Epithelial cell of esophagus (primary cell): ENCODE measurements at regions not wholly inside any gene's neighbourhood (a gene's known extent, or its start where the extent isn't known, plus 50 kb on each side); places are given as distances from the start of the nearest gene placed in this dataset.
A peak's percentile ranks its signal among the peaks of the same experiment; 100 is the strongest.

Source experiments
- DNase-seq: peaks from one replicate; pipeline ENCODE4 v3.0.0; 2010; ENCODE audit warnings: low read depth
- H3K4me3 ChIP-seq: 2 replicates; pipeline ENCODE4 v1.5.1; 2011; ENCODE audit warnings: mild to moderate bottlenecking, low read length, control low read depth
- TF ChIP-seq, protein P1 (sequence below): IDR thresholded peaks from 2 replicates; pipeline ENCODE4 v1.5.1; 2011; ENCODE audit warnings: low read depth, mild to moderate bottlenecking, low read length, control low read depth, inconsistent platforms; ENCODE audit not compliant: insufficient read depth; ENCODE audit errors: missing control alignments

DNA sequence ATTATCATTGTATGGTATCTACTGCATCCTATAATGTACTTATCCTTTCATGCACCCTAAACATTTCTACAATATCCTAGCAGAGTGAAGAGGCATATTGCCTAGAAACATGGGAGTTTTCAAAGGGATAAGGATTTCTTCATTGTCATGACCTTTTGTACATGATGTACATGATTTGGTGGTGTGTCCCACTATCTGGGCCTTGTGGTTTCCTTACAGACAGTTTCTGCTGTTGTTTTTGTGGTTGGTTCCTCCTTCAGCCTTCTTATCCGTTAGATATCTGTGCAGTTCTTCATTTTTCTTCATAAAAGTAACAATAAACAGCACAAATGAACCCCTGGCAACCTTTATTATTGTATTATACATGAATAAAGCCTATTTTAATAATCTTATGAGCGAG lies 70.4 kb upstream of the BACH1 start:
- no peak overlapping the region for H3K4me3 ChIP-seq
- TF ChIP-seq, protein P1, sequence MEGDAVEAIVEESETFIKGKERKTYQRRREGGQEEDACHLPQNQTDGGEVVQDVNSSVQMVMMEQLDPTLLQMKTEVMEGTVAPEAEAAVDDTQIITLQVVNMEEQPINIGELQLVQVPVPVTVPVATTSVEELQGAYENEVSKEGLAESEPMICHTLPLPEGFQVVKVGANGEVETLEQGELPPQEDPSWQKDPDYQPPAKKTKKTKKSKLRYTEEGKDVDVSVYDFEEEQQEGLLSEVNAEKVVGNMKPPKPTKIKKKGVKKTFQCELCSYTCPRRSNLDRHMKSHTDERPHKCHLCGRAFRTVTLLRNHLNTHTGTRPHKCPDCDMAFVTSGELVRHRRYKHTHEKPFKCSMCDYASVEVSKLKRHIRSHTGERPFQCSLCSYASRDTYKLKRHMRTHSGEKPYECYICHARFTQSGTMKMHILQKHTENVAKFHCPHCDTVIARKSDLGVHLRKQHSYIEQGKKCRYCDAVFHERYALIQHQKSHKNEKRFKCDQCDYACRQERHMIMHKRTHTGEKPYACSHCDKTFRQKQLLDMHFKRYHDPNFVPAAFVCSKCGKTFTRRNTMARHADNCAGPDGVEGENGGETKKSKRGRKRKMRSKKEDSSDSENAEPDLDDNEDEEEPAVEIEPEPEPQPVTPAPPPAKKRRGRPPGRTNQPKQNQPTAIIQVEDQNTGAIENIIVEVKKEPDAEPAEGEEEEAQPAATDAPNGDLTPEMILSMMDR, result no peak
- no peak for DNase-seq

DNA sequence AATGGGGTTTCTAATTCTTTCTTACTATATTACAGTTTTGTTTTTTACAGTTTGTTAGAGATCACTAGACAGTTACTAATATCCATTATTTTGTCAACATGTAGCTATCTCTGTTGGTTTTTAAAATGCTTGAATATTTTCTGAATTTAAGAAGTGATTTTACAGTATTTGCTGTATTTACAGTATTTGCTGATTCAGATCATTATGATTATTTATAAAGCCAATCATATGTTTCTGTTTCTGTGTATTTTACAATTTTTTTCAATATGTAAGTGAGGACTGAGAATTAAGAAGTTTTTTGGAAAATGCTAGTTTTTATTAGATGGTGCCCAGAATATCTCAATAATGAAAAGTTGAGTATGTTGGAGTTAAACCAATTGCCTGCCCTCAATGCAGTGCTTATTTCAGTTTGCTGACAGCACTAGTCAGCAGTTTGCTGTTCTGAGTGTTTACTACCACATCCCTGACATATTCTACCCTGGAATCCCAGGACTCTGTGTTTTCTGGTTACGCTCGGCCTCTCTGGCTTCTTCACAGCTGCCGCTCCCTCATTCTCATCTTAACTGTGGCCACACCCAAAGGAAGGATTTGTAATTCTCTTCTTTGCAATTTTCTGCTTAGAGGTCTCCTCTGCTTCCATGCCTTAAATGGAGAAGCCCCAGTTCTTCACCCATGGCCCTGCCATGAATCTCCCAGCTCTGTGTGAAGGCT lies 68.0 kb upstream of the BACH1 start:
- H3K4me3 ChIP-seq, result no peak overlapping the region
- DNase-seq, result peak; percentile 53
- TF ChIP-seq, protein P1, result no peak

DNA sequence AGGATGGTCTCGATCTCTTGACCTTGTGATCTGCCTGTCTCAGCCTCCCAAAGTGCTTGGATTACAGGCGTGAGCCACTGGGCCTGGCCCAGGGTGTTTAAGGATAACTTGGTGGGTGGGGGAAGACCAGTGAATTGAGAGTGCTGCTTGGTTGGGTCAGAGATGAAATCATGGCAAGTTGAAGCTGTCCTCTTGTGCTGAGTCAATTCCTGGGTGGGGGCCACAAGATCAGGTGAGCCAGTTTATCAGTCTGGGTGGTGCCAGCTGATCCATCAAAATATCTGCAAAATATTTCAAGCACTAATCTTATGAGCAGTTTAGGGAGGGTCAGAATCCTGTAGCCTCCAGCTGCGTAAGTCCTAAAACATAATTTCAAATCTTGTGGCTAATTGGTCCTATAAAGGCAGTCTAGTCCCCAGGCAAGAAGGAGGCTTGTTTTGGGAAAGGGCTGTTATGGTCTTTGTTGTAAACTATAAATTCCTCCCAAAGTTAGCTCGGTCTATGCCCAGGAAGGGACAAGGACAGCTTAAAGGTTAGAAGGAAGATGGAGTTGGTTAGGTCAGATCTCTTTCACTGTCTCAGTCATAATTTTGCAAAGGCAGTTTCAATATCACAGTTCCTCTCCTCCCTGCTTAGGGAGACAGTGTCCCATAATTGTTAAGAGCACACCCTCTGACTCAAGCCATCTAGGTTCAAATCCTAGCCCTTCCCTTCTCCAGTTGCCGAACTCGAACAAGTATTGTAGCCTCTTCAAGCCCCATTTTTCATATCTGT lies 66.8 kb upstream of the BACH1 start:
- no peak overlapping the region for H3K4me3 ChIP-seq
- TF ChIP-seq, protein P1, result no peak
- peak; percentile 41 for DNase-seq

DNA sequence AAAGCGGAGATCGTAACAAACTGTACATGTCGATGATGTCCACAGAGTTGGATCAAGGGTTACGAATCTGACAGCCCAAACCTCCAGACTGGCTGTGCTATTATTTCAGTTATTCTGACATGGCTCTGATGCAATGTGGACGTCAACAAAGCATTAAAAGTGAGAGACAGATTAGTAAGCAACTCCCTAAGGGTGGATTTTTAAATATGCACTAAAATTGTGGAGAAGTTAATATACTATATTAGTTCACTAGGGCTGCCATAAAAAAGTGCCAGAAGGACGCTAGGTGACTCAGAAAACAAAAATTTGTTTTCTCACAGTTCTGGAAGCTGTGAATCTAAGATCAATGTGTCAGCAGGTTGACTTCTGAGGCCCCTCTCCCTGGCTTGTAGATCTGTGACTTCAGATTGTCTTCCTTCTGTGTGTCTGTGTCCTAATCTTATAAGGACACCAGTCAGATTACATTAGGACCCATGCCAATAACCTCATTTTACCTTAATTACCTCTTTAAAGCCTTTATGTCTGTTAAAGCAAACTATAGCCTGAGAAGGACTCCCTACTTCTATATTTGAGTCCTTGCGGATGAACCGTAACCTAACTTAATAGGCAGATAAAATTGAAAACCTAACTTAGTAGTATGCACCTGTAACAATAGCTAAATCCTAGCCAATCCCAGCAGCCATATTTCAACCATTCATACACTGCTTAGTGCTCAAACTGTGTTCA lies 66.0 kb upstream of the BACH1 start:
- H3K4me3 ChIP-seq, result no peak overlapping the region
- DNase-seq, result peak; percentile 70
- TF ChIP-seq, protein P1, result no peak

DNA sequence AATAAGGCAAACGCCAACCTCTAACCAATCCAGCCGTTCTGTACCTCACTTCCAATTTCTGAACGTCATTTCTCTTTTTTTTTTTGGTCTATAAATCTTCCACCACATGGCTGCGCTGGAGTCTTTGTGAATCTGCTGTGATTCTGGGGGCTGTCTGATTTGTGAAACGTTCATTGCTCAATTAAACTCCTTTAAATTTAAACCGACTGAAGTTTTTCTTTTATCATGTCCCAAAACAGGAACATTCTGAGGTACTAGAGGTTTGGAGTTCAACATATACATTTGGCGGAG lies 65.5 kb upstream of the BACH1 start:
- TF ChIP-seq, protein P1, result no peak
- DNase-seq, result no peak
- H3K4me3 ChIP-seq, result no peak overlapping the region

DNA sequence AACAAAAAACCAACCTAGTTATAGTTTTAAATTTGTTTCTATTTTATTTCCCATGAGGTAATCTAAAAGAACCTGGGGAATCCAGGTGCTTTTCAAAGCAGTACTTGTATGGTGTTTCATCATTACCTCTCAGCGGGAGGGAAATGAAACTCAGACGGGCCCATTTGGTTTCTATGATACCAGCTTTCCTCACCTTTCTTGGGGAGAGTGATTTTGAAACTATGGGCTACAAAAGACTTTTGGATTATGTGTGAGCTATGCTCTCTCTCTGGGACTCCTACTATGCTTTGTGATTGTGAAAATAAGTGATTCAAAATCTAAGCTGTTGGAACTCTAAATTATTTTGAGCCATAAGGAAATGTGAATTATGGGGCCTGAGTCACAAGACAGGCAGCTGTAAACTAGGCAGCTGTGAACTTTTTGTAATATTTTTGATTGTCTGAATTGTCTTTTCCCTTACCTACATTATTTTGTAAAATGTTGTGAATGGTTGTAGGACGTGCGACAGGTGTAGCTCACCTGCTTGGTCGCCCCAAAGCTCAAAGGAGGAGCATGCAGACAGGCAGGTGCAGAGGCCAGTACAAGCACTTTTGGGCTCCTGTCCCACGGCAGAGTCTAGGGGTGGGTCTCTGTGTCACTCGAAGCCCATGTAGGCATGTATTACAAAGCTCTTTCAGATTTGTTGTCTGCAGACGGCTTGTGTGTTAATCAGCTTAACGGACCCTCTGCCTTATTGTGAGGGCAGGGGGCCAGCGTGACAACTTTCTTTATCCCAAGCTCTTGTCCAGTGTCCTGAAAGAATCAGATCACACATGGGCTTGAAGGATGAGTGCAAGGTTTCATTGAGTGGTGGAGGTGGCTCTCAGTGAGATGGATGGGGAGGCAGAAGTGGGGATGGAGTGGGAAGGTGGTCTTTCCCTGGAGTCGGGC lies 64.8 kb upstream of the BACH1 start:
- TF ChIP-seq, protein P1, result no peak
- no peak overlapping the region for H3K4me3 ChIP-seq
- peak; percentile 70 for DNase-seq
